ENCODE measurements at regions not wholly inside any gene's neighbourhood (a gene's known extent, or its start where the extent isn't known, plus 50 kb on each side); places are given as distances from the start of the nearest gene placed in this dataset.
"Not testable (repeated sequence)": the region's sequence is repeated elsewhere in the genome, so short reads cannot be mapped to it uniquely, and the experiment has no call there.

DNA sequence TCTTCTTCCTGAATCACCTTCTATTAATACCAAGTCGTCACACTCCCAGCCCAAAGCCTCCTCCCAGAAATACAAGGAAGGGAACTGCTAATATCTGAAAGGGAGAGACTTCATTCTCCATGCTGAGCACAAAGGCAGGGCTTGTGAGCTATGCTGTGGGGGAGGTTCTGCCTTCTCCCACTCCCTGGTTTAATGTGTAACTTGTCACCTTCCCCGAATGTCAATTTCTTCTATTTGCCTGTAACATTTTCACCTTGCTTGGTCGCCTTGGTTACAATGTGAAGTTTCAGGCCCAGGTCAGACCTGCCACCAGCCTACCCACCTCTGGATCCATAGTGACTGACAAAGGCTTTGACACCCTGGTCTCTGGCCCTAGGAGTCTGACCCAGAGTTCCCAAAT, 82.0 kb upstream of the ESRRB start:
- Histone ChIP-seq H4K8ac (ENCODE audit: low read length) (no peak overlapping the region), H3K4ac (ENCODE audit: low read depth in 1 of 2, low read length in 2 of 2) (no peak overlapping the region), H3K9ac (ENCODE audit: low read length) (no peak overlapping the region), H3K9me3 (ENCODE audit: control insufficient read depth, low read length) (no peaks in the 10 kb centered on the region), H3K4me2 (ENCODE audit: low read length, poor library complexity, severe bottlenecking) (no peak overlapping the region), H3K18ac (ENCODE audit: low read depth in 1 of 2, low read length in 2 of 2) (no peak overlapping the region), H3K14ac (ENCODE audit: low read length in 2 of 2) (no peak overlapping the region), H3K23ac (ENCODE audit: low read length in 2 of 2) (no peak overlapping the region), H2BK5ac (ENCODE audit: low read depth, low read length, poor library complexity, severe bottlenecking) (no peak overlapping the region), H2AK5ac (ENCODE audit: low read length, severe bottlenecking) (no peak overlapping the region), H3K27ac (ENCODE audit: low read length, poor library complexity, severe bottlenecking) (no peak overlapping the region), H2BK120ac (ENCODE audit: low read depth, low read length) (no peak overlapping the region), H3K79me1 (replicated peaks; ENCODE audit: low read length, poor library complexity, severe bottlenecking) (no peaks in the 10 kb centered on the region), H2BK12ac (ENCODE audit: low read length in 2 of 2) (no peak overlapping the region), H3K36me3 (ENCODE audit: control insufficient read depth in 1 of 2, insufficient read depth in 2 of 2, low read depth in 1 of 2, low read length in 2 of 2) (no peaks in the 10 kb centered on the region), H2BK15ac (ENCODE audit: low read depth, poor library complexity, severe bottlenecking) (no peak overlapping the region), H4K91ac (ENCODE audit: low read length) (no peak overlapping the region), H3K27me3 (ENCODE audit: control insufficient read depth in 1 of 2, insufficient read depth in 1 of 2, low read length in 2 of 2) (peaks cover 12 to 14% of the 10 kb centered on the region in 2 experiments), H3K4me1 (ENCODE audit: control insufficient read depth, insufficient read depth, low read depth, low read length) (no peaks in the 10 kb centered on the region), H3K4me3 (ENCODE audit: insufficient read depth in 1 of 2, low read depth in 1 of 2, low read length in 2 of 2) (no peak overlapping the region), H2AFZ (ENCODE audit: low read depth, low read length) (no peak overlapping the region)
- no peak for DNase-seq
- WGBS, result 82% methylated on average over 2 of the region's 3 CpGs

DNA sequence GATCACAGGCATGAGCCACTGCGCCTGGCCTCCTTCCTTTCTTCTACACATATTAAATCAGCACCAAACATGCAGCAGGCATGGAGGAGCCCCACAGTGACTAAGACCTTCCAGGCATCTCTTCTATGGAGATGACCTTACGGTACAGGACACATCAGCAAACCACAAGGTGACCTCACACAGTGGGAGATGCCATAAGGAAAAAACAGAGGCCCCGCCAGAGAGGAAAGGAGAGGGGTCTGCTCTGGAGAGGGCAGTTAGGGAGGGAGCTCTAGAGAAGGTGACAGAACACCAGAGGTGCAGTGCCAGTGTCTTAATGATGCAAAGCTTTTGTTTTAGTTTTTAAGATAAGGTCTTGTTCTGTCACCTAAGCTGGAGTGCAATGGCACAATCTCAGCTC, 81.1 kb upstream of the ESRRB start:
- Histone ChIP-seq H3K4me2 (ENCODE audit: low read length, poor library complexity, severe bottlenecking) (no peak overlapping the region), H3K27ac (ENCODE audit: low read length, poor library complexity, severe bottlenecking) (no peak overlapping the region), H2AFZ (ENCODE audit: low read depth, low read length) (no peak overlapping the region), H3K36me3 (ENCODE audit: control insufficient read depth in 1 of 2, insufficient read depth in 2 of 2, low read depth in 1 of 2, low read length in 2 of 2) (no peaks in the 10 kb centered on the region), H2BK120ac (ENCODE audit: low read depth, low read length) (no peak overlapping the region), H3K18ac (ENCODE audit: low read depth in 1 of 2, low read length in 2 of 2) (no peak overlapping the region), H3K9ac (ENCODE audit: low read length) (no peak overlapping the region), H3K4me3 (ENCODE audit: insufficient read depth in 1 of 2, low read depth in 1 of 2, low read length in 2 of 2) (no peak overlapping the region), H2BK12ac (ENCODE audit: low read length in 2 of 2) (no peak overlapping the region), H3K27me3 (ENCODE audit: control insufficient read depth in 1 of 2, insufficient read depth in 1 of 2, low read length in 2 of 2) (peaks cover 12 to 14% of the 10 kb centered on the region in 2 experiments), H3K9me3 (ENCODE audit: control insufficient read depth, low read length) (no peaks in the 10 kb centered on the region), H2AK5ac (ENCODE audit: low read length, severe bottlenecking) (no peak overlapping the region), H3K4me1 (ENCODE audit: control insufficient read depth, insufficient read depth, low read depth, low read length) (no peaks in the 10 kb centered on the region), H3K14ac (ENCODE audit: low read length in 2 of 2) (no peak overlapping the region), H4K91ac (ENCODE audit: low read length) (no peak overlapping the region), H4K8ac (ENCODE audit: low read length) (no peak overlapping the region), H2BK5ac (ENCODE audit: low read depth, low read length, poor library complexity, severe bottlenecking) (no peak overlapping the region), H3K79me1 (replicated peaks; ENCODE audit: low read length, poor library complexity, severe bottlenecking) (no peaks in the 10 kb centered on the region), H3K4ac (ENCODE audit: low read depth in 1 of 2, low read length in 2 of 2) (no peak overlapping the region), H3K23ac (ENCODE audit: low read length in 2 of 2) (no peak overlapping the region), H2BK15ac (ENCODE audit: low read depth, poor library complexity, severe bottlenecking) (no peak overlapping the region)
- 79% methylated on average over 3 of the region's 3 CpGs for WGBS
- no peak for DNase-seq

DNA sequence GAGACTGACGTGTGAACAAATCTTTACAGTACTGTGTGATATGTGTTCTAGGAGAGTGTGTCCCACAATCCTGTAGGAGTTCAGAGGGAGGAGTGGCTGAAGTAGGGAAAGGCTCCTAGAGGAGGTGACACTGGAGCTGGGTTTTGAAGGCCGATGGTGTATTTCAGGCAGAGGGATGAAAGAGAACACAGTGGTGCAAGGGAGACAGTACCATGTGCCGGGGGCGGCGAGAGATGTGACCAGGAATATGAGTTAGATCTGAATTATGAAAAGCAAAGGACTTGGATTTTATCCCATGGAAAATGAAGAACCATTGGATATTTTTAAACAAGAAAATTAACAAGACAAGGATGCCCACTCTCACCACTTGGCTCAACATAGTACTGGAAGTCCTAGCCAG, 77.0 kb upstream of the ESRRB start:
- Histone ChIP-seq H3K4me3 (ENCODE audit: insufficient read depth in 1 of 2, low read depth in 1 of 2, low read length in 2 of 2) (no peak overlapping the region), H4K91ac (ENCODE audit: low read length) (no peak overlapping the region), H3K36me3 (ENCODE audit: control insufficient read depth in 1 of 2, insufficient read depth in 2 of 2, low read depth in 1 of 2, low read length in 2 of 2) (no peaks in the 10 kb centered on the region), H2BK12ac (ENCODE audit: low read length in 2 of 2) (no peak overlapping the region), H3K27me3 (ENCODE audit: control insufficient read depth in 1 of 2, insufficient read depth in 1 of 2, low read length in 2 of 2) (peaks cover 5 to 9% of the 10 kb centered on the region in 2 experiments), H2BK5ac (ENCODE audit: low read depth, low read length, poor library complexity, severe bottlenecking) (no peak overlapping the region), H3K23ac (ENCODE audit: low read length in 2 of 2) (no peak overlapping the region), H2AK5ac (ENCODE audit: low read length, severe bottlenecking) (no peak overlapping the region), H2BK15ac (ENCODE audit: low read depth, poor library complexity, severe bottlenecking) (no peak overlapping the region), H3K14ac (ENCODE audit: low read length in 2 of 2) (no peak overlapping the region), H3K4ac (ENCODE audit: low read depth in 1 of 2, low read length in 2 of 2) (no peak overlapping the region), H3K27ac (ENCODE audit: low read length, poor library complexity, severe bottlenecking) (no peak overlapping the region), H3K79me1 (replicated peaks; ENCODE audit: low read length, poor library complexity, severe bottlenecking) (no peaks in the 10 kb centered on the region), H3K4me1 (ENCODE audit: control insufficient read depth, insufficient read depth, low read depth, low read length) (no peaks in the 10 kb centered on the region), H3K18ac (ENCODE audit: low read depth in 1 of 2, low read length in 2 of 2) (no peak overlapping the region), H3K9me3 (ENCODE audit: control insufficient read depth, low read length) (no peaks in the 10 kb centered on the region), H3K4me2 (ENCODE audit: low read length, poor library complexity, severe bottlenecking) (no peak overlapping the region), H3K9ac (ENCODE audit: low read length) (no peak overlapping the region), H2BK120ac (ENCODE audit: low read depth, low read length) (no peak overlapping the region), H2AFZ (ENCODE audit: low read depth, low read length) (no peak overlapping the region), H4K8ac (ENCODE audit: low read length) (no peak overlapping the region)
- 75% methylated on average over 3 of the region's 5 CpGs for WGBS
- DNase-seq, result no peak

DNA sequence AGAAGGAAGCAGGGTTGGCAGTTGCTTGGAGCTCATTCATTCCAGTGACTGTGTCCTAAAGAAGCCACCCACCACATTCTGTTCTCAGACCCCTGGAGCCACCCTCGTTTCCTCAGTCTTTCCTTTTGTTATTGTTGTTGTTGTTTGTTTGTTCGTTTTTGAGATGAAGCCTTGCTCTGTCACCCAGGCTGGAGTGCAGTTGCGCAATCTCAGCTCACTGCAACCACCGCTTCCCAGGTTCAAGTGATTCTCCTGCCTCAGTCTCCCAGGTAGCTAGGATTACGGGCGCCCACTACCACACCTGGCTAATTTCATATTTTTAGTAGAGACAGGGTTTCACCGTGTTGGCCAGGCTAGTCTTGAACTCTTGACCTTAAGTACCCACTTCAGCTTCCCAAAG, 72.7 kb upstream of the ESRRB start:
- not testable (repeated sequence) for H2AFZ ChIP-seq (ENCODE audit: low read depth, low read length); H4K91ac ChIP-seq (ENCODE audit: low read length); H2BK5ac ChIP-seq (ENCODE audit: low read depth, low read length, poor library complexity, severe bottlenecking); H4K8ac ChIP-seq (ENCODE audit: low read length); H3K14ac ChIP-seq (ENCODE audit: low read length in 2 of 2); H3K27ac ChIP-seq (ENCODE audit: low read length, poor library complexity, severe bottlenecking); H3K36me3 ChIP-seq (ENCODE audit: control insufficient read depth in 1 of 2, insufficient read depth in 2 of 2, low read depth in 1 of 2, low read length in 2 of 2); H3K79me1 ChIP-seq (replicated peaks; ENCODE audit: low read length, poor library complexity, severe bottlenecking); H3K23ac ChIP-seq (ENCODE audit: low read length in 2 of 2); H3K9me3 ChIP-seq (ENCODE audit: control insufficient read depth, low read length); H2BK120ac ChIP-seq (ENCODE audit: low read depth, low read length); H2BK15ac ChIP-seq (ENCODE audit: low read depth, poor library complexity, severe bottlenecking); H3K27me3 ChIP-seq (ENCODE audit: control insufficient read depth in 1 of 2, insufficient read depth in 1 of 2, low read length in 2 of 2); H3K4ac ChIP-seq (ENCODE audit: low read depth in 1 of 2, low read length in 2 of 2); H3K4me3 ChIP-seq (ENCODE audit: insufficient read depth in 1 of 2, low read depth in 1 of 2, low read length in 2 of 2); H3K18ac ChIP-seq (ENCODE audit: low read depth in 1 of 2, low read length in 2 of 2); H3K9ac ChIP-seq (ENCODE audit: low read length); H2BK12ac ChIP-seq (ENCODE audit: low read length in 2 of 2); H3K4me2 ChIP-seq (ENCODE audit: low read length, poor library complexity, severe bottlenecking); H3K4me1 ChIP-seq (ENCODE audit: control insufficient read depth, insufficient read depth, low read depth, low read length); DNase-seq; H2AK5ac ChIP-seq (ENCODE audit: low read length, severe bottlenecking)
- 77% methylated on average over 5 of the region's 7 CpGs for WGBS

Data from mesenchymal stem cell (in vitro differentiated cells and primary cell).